WTC11 (cell line): ENCODE measurements at regions not wholly inside any gene's neighbourhood (a gene's known extent, or its start where the extent isn't known, plus 50 kb on each side); places are given as distances from the start of the nearest gene placed in this dataset.

Experiments
- ATAC-seq: fragments of 200-7000 bp; cut with Tn5 transposase; 2 replicates; pipeline ENCODE4 v1.10.0; 2021; ENCODE audit warnings: mild to moderate bottlenecking, moderate library complexity
- CTCF ChIA-PET: fragments of 300-600 bp; sonication (Branson Sonifier 250); formaldehyde crosslinking; loops from one replicate; lab custom pipeline; 2021; ENCODE audit warnings: antibody characterized with exemption; lab: Charles Lee
- POLR2A ChIA-PET: fragments of 350-600 bp; sonication (Branson Sonifier 250); formaldehyde crosslinking; loops from one replicate; lab custom pipeline; 2021; ENCODE audit warnings: antibody characterized with exemption; lab: Charles Lee
- DNase-seq: peaks from one replicate; pipeline ENCODE4 v3.0.0; 2021; ENCODE audit warnings: low spot score
- H3K27ac Mint-ChIP-seq: 2 replicates; pipeline ENCODE4 v1.8.0; 2021; ENCODE audit warnings: mixed read lengths
- H3K27me3 Mint-ChIP-seq: 2 replicates; pipeline ENCODE4 v1.8.0; 2021; ENCODE audit warnings: low read depth, mild to moderate bottlenecking, moderate library complexity, mixed read lengths
- H3K36me3 Mint-ChIP-seq: 2 replicates; pipeline ENCODE4 v1.8.0; 2021; ENCODE audit warnings: mixed read lengths
- H3K4me1 Mint-ChIP-seq: 2 replicates; pipeline ENCODE4 v1.8.0; 2022; ENCODE audit warnings: mixed read lengths
- H3K4me3 Mint-ChIP-seq: 2 replicates; pipeline ENCODE4 v1.8.0; 2021; ENCODE audit warnings: mild to moderate bottlenecking, moderate library complexity, mixed read lengths
- H3K9me3 Mint-ChIP-seq: 2 replicates; pipeline ENCODE4 v1.8.0; 2021; ENCODE audit warnings: mixed read lengths
- AFF4 ChIP-seq: sonication (generic); formaldehyde crosslinking; IDR thresholded peaks from 2 replicates; pipeline ENCODE4 v1.8.1; 2023; ENCODE audit warnings: mild to moderate bottlenecking, missing genetic modification reagents, borderline replicate concordance
- ELF4 ChIP-seq: sonication (generic); formaldehyde crosslinking; IDR thresholded peaks from 2 replicates; pipeline ENCODE4 v1.8.1; 2022; ENCODE audit warnings: low read depth, mild to moderate bottlenecking, moderate library complexity, missing genetic modification reagents
- ETV6 ChIP-seq: sonication (generic); formaldehyde crosslinking; IDR thresholded peaks from 2 replicates; pipeline ENCODE4 v1.8.1; 2022; ENCODE audit warnings: mild to moderate bottlenecking, missing genetic modification reagents
- FOXJ3 ChIP-seq: sonication (generic); formaldehyde crosslinking; IDR thresholded peaks from 2 replicates; pipeline ENCODE4 v1.9.0; 2021; ENCODE audit warnings: missing genetic modification reagents, mild to moderate bottlenecking, borderline replicate concordance
- FOXP1 ChIP-seq: sonication (generic); formaldehyde crosslinking; IDR thresholded peaks from 2 replicates; pipeline ENCODE4 v1.8.0; 2022; ENCODE audit warnings: missing genetic modification reagents, mild to moderate bottlenecking, moderate library complexity, borderline replicate concordance
- GABPB1 ChIP-seq: sonication (generic); formaldehyde crosslinking; IDR thresholded peaks from 2 replicates; pipeline ENCODE4 v1.8.1; 2023; ENCODE audit warnings: mild to moderate bottlenecking, missing genetic modification reagents
- KAT7 ChIP-seq: sonication (generic); formaldehyde crosslinking; IDR thresholded peaks from 2 replicates; pipeline ENCODE4 v1.8.1; 2023; ENCODE audit warnings: missing genetic modification reagents, mild to moderate bottlenecking, borderline replicate concordance
- NFATC4 ChIP-seq: fragments of 250-450 bp; sonication (Bioruptor Pico); IDR thresholded peaks from 2 replicates; pipeline ENCODE4 v1.9.0; 2021; ENCODE audit warnings: mild to moderate bottlenecking
- NFE2L1 ChIP-seq: sonication (generic); formaldehyde crosslinking; IDR thresholded peaks from 2 replicates; pipeline ENCODE4 v1.8.1; 2023; ENCODE audit warnings: missing genetic modification reagents
- NFYB ChIP-seq: sonication (generic); formaldehyde crosslinking; conservative IDR thresholded peaks from 2 replicates; pipeline ENCODE4 v1.8.0; 2022; ENCODE audit warnings: low read depth, missing genetic modification reagents
- RORB ChIP-seq: fragments of 250-450 bp; sonication (Bioruptor Pico); IDR thresholded peaks from 2 replicates; pipeline ENCODE4 v1.9.0; 2021; ENCODE audit warnings: mild to moderate bottlenecking
- TP53 ChIP-seq: sonication (generic); formaldehyde crosslinking; IDR thresholded peaks from 2 replicates; pipeline ENCODE4 v1.8.1; 2023; ENCODE audit warnings: mild to moderate bottlenecking, missing genetic modification reagents
- ZNF263 ChIP-seq: sonication (generic); formaldehyde crosslinking; IDR thresholded peaks from 2 replicates; pipeline ENCODE4 v1.8.1; 2022; ENCODE audit warnings: low read depth, mild to moderate bottlenecking, moderate library complexity, missing genetic modification reagents
- ZNF423 ChIP-seq: fragments of 250-450 bp; sonication (Bioruptor Pico); IDR thresholded peaks from 2 replicates; pipeline ENCODE4 v2.1.2; 2022; ENCODE audit warnings: mild to moderate bottlenecking, moderate library complexity
- ZNF532 ChIP-seq: fragments of 250-450 bp; sonication (Bioruptor Pico); IDR thresholded peaks from 2 replicates; pipeline ENCODE4 v1.9.0; 2021; ENCODE audit warnings: mild to moderate bottlenecking, borderline replicate concordance
- TF ChIP-seq, protein P1 (sequence below): sonication (generic); formaldehyde crosslinking; IDR thresholded peaks from 2 replicates; pipeline ENCODE4 v1.8.1; 2023; ENCODE audit warnings: mild to moderate bottlenecking, missing genetic modification reagents
- TF ChIP-seq, protein P2 (sequence below): sonication (generic); formaldehyde crosslinking; IDR thresholded peaks from 2 replicates; pipeline ENCODE4 v1.8.0; 2022; ENCODE audit warnings: mild to moderate bottlenecking, missing genetic modification reagents
- TF ChIP-seq, protein P3 (sequence below): fragments of 250-450 bp; sonication (Bioruptor Pico); IDR thresholded peaks from 2 replicates; pipeline ENCODE4 v1.8.0; 2021; ENCODE audit warnings: mild to moderate bottlenecking
- TF ChIP-seq, protein P4 (sequence below): sonication (generic); formaldehyde crosslinking; IDR thresholded peaks from 2 replicates; pipeline ENCODE4 v1.8.1; 2022; ENCODE audit warnings: missing genetic modification reagents, borderline replicate concordance
- TF ChIP-seq, protein P5 (sequence below): sonication (generic); formaldehyde crosslinking; IDR thresholded peaks from 2 replicates; pipeline ENCODE4 v1.8.1; 2022; ENCODE audit warnings: low read depth, missing genetic modification reagents, borderline replicate concordance

DNA sequence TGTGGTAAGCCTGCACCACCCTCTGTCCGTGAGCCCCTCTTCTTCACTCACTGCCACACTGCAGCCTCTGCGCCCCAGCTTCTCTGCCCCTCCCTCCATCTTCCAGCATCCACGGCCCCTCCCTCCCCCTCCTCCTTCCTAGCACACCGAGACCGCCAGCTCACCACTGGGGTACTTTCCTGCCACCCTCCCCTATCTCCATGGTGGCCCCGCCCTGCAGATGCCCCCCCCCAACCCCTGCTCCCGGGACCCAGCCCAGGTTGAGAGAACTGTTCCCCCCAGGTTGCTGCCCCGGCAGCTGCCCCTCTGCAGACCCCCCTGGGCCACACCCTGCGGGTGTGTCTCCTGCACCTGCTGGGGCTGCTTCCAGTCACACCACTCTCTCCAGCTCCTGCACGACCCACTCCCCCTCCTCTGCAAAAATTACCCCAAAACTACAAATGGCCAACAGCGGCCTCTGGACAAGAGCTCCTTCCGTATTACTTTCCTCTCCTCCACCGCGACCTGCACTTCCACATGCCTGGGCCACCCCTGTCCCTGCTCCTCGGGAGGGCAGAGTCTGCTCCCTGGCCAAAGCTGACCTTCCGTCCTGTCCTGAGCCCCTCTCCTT lies 209.2 kb upstream of the PPP2R2D start:
- Mint-ChIP-seq H3K36me3 (no peaks in the 10 kb centered on the region), H3K9me3 (no peaks in the 10 kb centered on the region), H3K4me3 (no peak overlapping the region), H3K27ac (no peak overlapping the region; the same call in 1 of the 2 replicates), H3K27me3 (no peaks in the 10 kb centered on the region), H3K4me1 (peaks cover 10% of the 10 kb centered on the region)
- TF ChIP-seq NFYB (CRISPR knock-in tag) (no peak), AFF4 (CRISPR knock-in tag) (no peak), RORB (CRISPR knock-in tag) (no peak), NFATC4 (CRISPR knock-in tag) (no peak), FOXJ3 (CRISPR knock-in tag) (no peak), ETV6 (no peak), NFE2L1 (CRISPR knock-in tag) (no peak), TP53 (CRISPR knock-in tag) (no peak), ZNF423 (no peak), ELF4 (no peak), FOXP1 (no peak), KAT7 (CRISPR knock-in tag) (no peak), ZNF532 (no peak), GABPB1 (no peak), ZNF263 (CRISPR knock-in tag) (no peak)
- TF ChIP-seq, protein P1, sequence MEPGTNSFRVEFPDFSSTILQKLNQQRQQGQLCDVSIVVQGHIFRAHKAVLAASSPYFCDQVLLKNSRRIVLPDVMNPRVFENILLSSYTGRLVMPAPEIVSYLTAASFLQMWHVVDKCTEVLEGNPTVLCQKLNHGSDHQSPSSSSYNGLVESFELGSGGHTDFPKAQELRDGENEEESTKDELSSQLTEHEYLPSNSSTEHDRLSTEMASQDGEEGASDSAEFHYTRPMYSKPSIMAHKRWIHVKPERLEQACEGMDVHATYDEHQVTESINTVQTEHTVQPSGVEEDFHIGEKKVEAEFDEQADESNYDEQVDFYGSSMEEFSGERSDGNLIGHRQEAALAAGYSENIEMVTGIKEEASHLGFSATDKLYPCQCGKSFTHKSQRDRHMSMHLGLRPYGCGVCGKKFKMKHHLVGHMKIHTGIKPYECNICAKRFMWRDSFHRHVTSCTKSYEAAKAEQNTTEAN (CRISPR knock-in tag): no peak
- TF ChIP-seq, protein P2, sequence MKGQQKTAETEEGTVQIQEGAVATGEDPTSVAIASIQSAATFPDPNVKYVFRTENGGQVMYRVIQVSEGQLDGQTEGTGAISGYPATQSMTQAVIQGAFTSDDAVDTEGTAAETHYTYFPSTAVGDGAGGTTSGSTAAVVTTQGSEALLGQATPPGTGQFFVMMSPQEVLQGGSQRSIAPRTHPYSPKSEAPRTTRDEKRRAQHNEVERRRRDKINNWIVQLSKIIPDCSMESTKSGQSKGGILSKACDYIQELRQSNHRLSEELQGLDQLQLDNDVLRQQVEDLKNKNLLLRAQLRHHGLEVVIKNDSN (CRISPR knock-in tag): no peak
- TF ChIP-seq, protein P3, sequence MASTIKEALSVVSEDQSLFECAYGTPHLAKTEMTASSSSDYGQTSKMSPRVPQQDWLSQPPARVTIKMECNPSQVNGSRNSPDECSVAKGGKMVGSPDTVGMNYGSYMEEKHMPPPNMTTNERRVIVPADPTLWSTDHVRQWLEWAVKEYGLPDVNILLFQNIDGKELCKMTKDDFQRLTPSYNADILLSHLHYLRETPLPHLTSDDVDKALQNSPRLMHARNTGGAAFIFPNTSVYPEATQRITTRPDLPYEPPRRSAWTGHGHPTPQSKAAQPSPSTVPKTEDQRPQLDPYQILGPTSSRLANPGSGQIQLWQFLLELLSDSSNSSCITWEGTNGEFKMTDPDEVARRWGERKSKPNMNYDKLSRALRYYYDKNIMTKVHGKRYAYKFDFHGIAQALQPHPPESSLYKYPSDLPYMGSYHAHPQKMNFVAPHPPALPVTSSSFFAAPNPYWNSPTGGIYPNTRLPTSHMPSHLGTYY (CRISPR knock-in tag): no peak
- TF ChIP-seq, protein P4, sequence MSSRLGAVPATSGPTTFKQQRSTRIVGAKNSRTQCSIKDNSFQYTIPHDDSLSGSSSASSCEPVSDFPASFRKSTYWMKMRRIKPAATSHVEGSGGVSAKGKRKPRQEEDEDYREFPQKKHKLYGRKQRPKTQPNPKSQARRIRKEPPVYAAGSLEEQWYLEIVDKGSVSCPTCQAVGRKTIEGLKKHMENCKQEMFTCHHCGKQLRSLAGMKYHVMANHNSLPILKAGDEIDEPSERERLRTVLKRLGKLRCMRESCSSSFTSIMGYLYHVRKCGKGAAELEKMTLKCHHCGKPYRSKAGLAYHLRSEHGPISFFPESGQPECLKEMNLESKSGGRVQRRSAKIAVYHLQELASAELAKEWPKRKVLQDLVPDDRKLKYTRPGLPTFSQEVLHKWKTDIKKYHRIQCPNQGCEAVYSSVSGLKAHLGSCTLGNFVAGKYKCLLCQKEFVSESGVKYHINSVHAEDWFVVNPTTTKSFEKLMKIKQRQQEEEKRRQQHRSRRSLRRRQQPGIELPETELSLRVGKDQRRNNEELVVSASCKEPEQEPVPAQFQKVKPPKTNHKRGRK (CRISPR knock-in tag): no peak
- TF ChIP-seq, protein P5, sequence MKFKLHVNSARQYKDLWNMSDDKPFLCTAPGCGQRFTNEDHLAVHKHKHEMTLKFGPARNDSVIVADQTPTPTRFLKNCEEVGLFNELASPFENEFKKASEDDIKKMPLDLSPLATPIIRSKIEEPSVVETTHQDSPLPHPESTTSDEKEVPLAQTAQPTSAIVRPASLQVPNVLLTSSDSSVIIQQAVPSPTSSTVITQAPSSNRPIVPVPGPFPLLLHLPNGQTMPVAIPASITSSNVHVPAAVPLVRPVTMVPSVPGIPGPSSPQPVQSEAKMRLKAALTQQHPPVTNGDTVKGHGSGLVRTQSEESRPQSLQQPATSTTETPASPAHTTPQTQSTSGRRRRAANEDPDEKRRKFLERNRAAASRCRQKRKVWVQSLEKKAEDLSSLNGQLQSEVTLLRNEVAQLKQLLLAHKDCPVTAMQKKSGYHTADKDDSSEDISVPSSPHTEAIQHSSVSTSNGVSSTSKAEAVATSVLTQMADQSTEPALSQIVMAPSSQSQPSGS (CRISPR knock-in tag): no peak
- ATAC-seq (no peak), DNase-seq (no peak)
- ChIA-PET POLR2A (no interaction called here), CTCF (interaction anchor here (0.6 to 1.3 kb wide), 2 partner anchors 35 to 184 kb away, joined by 3 to 7 read pairs; no protein-coding TSS in a partner anchor)
